ENCODE measurements at regions not wholly inside any gene's neighbourhood (a gene's known extent, or its start where the extent isn't known, plus 50 kb on each side); places are given as distances from the start of the nearest gene placed in this dataset.

- H3K27me3 ChIP-seq (ENCODE audit: low read length): no peaks in the 10 kb centered on the region
- TF ChIP-seq EZH2phosphoT487 (conservative IDR thresholded peaks at IDR 0.05; ENCODE audit: low read length) (no peak), CTCF (IDR thresholded peaks at IDR 0.05; ENCODE audit: insufficient read depth, low read length, poor library complexity, severe bottlenecking) (no peak)
- no peak overlapping the region for H2AFZ ChIP-seq (ENCODE audit: low read depth, low read length, severe bottlenecking)
- no peak overlapping the region for H3K9ac ChIP-seq (ENCODE audit: low read length)
- no peak overlapping the region for H3K4me2 ChIP-seq (ENCODE audit: low read depth, low read length, poor library complexity, severe bottlenecking)
- H4K20me1 ChIP-seq (ENCODE audit: low read depth, low read length): no peaks in the 10 kb centered on the region
- no peaks in the 10 kb centered on the region for H3F3A ChIP-seq (ENCODE audit: insufficient read depth)
- H3K27ac ChIP-seq (ENCODE audit: low read depth, low read length): no peak overlapping the region
- H3K79me2 ChIP-seq (ENCODE audit: insufficient read depth, low read length): no peaks in the 10 kb centered on the region
- no peaks in the 10 kb centered on the region for H3K9me2 ChIP-seq (replicated peaks; ENCODE audit: insufficient read depth, low read length)
- H3K9me3 ChIP-seq (ENCODE audit: insufficient read depth, low read length): no peaks in the 10 kb centered on the region
- no peaks in the 10 kb centered on the region for H3K36me3 ChIP-seq (ENCODE audit: low read length)
- H3K4me3 ChIP-seq (ENCODE audit: insufficient read depth, low read length, poor library complexity, severe bottlenecking): no peak overlapping the region
Measured at GRCh38 chr6:104656235-104656634, 203.5 kb downstream of the HACE1 start.

- H3K4me3 ChIP-seq (ENCODE audit: insufficient read depth, low read length, poor library complexity, severe bottlenecking): no peak overlapping the region
- H3K79me2 ChIP-seq (ENCODE audit: insufficient read depth, low read length): no peaks in the 10 kb centered on the region
- H2AFZ ChIP-seq (ENCODE audit: low read depth, low read length, severe bottlenecking): no peak overlapping the region
- H3K27me3 ChIP-seq (ENCODE audit: low read length): no peaks in the 10 kb centered on the region
- H3K9ac ChIP-seq (ENCODE audit: low read length): no peak overlapping the region
- H3K27ac ChIP-seq (ENCODE audit: low read depth, low read length): no peak overlapping the region
- H3K36me3 ChIP-seq (ENCODE audit: low read length): no peaks in the 10 kb centered on the region
- no peaks in the 10 kb centered on the region for H3F3A ChIP-seq (ENCODE audit: insufficient read depth)
- no peaks in the 10 kb centered on the region for H4K20me1 ChIP-seq (ENCODE audit: low read depth, low read length)
- H3K9me2 ChIP-seq (replicated peaks; ENCODE audit: insufficient read depth, low read length): no peaks in the 10 kb centered on the region
- no peak for TF ChIP-seq EZH2phosphoT487 (conservative IDR thresholded peaks at IDR 0.05; ENCODE audit: low read length)
- TF ChIP-seq CTCF (IDR thresholded peaks at IDR 0.05; ENCODE audit: insufficient read depth, low read length, poor library complexity, severe bottlenecking): no peak
- H3K9me3 ChIP-seq (ENCODE audit: insufficient read depth, low read length): no peaks in the 10 kb centered on the region
- no peak overlapping the region for H3K4me2 ChIP-seq (ENCODE audit: low read depth, low read length, poor library complexity, severe bottlenecking)
Measured at GRCh38 chr6:104653781-104654180, 205.9 kb downstream of the HACE1 start.

GRCh38 chr6:104648347-104648746 lies 211.4 kb downstream of the HACE1 start:
- no peaks in the 10 kb centered on the region for H3F3A ChIP-seq (ENCODE audit: insufficient read depth)
- no peaks in the 10 kb centered on the region for H3K27me3 ChIP-seq (ENCODE audit: low read length)
- no peaks in the 10 kb centered on the region for H3K9me2 ChIP-seq (replicated peaks; ENCODE audit: insufficient read depth, low read length)
- no peak overlapping the region for H3K27ac ChIP-seq (ENCODE audit: low read depth, low read length)
- no peaks in the 10 kb centered on the region for H4K20me1 ChIP-seq (ENCODE audit: low read depth, low read length)
- TF ChIP-seq EZH2phosphoT487 (conservative IDR thresholded peaks at IDR 0.05; ENCODE audit: low read length): no peak
- TF ChIP-seq CTCF (IDR thresholded peaks at IDR 0.05; ENCODE audit: insufficient read depth, low read length, poor library complexity, severe bottlenecking): no peak
- H3K36me3 ChIP-seq (ENCODE audit: low read length): no peaks in the 10 kb centered on the region
- no peak overlapping the region for H3K4me2 ChIP-seq (ENCODE audit: low read depth, low read length, poor library complexity, severe bottlenecking)
- no peak overlapping the region for H2AFZ ChIP-seq (ENCODE audit: low read depth, low read length, severe bottlenecking)
- H3K9me3 ChIP-seq (ENCODE audit: insufficient read depth, low read length): no peaks in the 10 kb centered on the region
- H3K79me2 ChIP-seq (ENCODE audit: insufficient read depth, low read length): no peaks in the 10 kb centered on the region
- no peak overlapping the region for H3K4me3 ChIP-seq (ENCODE audit: insufficient read depth, low read length, poor library complexity, severe bottlenecking)
- H3K9ac ChIP-seq (ENCODE audit: low read length): no peak overlapping the region
